KG1 (cell line): ENCODE measurements at regions not wholly inside any gene's neighbourhood (a gene's known extent, or its start where the extent isn't known, plus 50 kb on each side); places are given as distances from the start of the nearest gene placed in this dataset.
"Not testable (repeated sequence)": the region's sequence is repeated elsewhere in the genome, so short reads cannot be mapped to it uniquely, and the experiment has no call there.

Source experiments
- DNase-seq: peaks from one replicate; lab custom pipeline; 2025; lab: John Stamatoyannopoulos, UW

- DNase-seq, result no peak
These were observed 408.0 kb downstream of the TMEM182 start for GRCh38 chr2:103169861-103170260.

- DNase-seq, result no peak
These were observed 411.0 kb downstream of the TMEM182 start for GRCh38 chr2:103172821-103173220.

- no peak for DNase-seq
These were observed 412.9 kb downstream of the TMEM182 start for GRCh38 chr2:103174711-103175110.

- no peak for DNase-seq
These were observed 414.6 kb downstream of the TMEM182 start for GRCh38 chr2:103176294-103176915.

GRCh38 chr2:103179798-103180197 lies 418.0 kb downstream of the TMEM182 start:
- no peak for DNase-seq

- no peak for DNase-seq
These were observed 421.2 kb downstream of the TMEM182 start for GRCh38 chr2:103183061-103183460.

- DNase-seq, result no peak
These were observed 435.0 kb downstream of the TMEM182 start for GRCh38 chr2:103196802-103197201.

GRCh38 chr2:103200774-103201173 lies 438.9 kb downstream of the TMEM182 start:
- not testable (repeated sequence) for DNase-seq

GRCh38 chr2:103208916-103209315 lies 447.1 kb downstream of the TMEM182 start:
- DNase-seq, result no peak

GRCh38 chr2:103213028-103213542 lies 451.3 kb downstream of the TMEM182 start:
- no peak for DNase-seq

GRCh38 chr2:103218516-103218915 lies 456.7 kb downstream of the TMEM182 start:
- DNase-seq, result no peak

- no peak for DNase-seq
These were observed 457.6 kb downstream of the TMEM182 start for GRCh38 chr2:103219398-103219797.

GRCh38 chr2:103222969-103223368 lies 461.1 kb downstream of the TMEM182 start:
- DNase-seq, result no peak

- no peak for DNase-seq
These were observed 469.0 kb downstream of the TMEM182 start for GRCh38 chr2:103230796-103231195.

- no peak for DNase-seq
These were observed 471.0 kb downstream of the TMEM182 start for GRCh38 chr2:103232865-103233264.

GRCh38 chr2:103233691-103234090 lies 471.9 kb downstream of the TMEM182 start:
- no peak for DNase-seq

- DNase-seq, result no peak
These were observed 473.5 kb downstream of the TMEM182 start for GRCh38 chr2:103235283-103235682.

- DNase-seq, result no peak
These were observed 487.6 kb downstream of the TMEM182 start for GRCh38 chr2:103249462-103249861.

GRCh38 chr2:103252781-103253180 lies 490.9 kb downstream of the TMEM182 start:
- DNase-seq, result no peak

GRCh38 chr2:103254611-103255010 lies 492.8 kb downstream of the TMEM182 start:
- no peak for DNase-seq

- no peak for DNase-seq
These were observed 502.4 kb downstream of the TMEM182 start for GRCh38 chr2:103264058-103264768.

- no peak for DNase-seq
These were observed 503.7 kb downstream of the TMEM182 start for GRCh38 chr2:103265521-103265920.

GRCh38 chr2:103268841-103269498 lies 507.1 kb downstream of the TMEM182 start:
- no peak for DNase-seq
